Activated T-cell treated with anti-CD3 and anti-CD28 coated beads for 4 hours (primary cell): ENCODE measurements at regions not wholly inside any gene's neighbourhood (a gene's known extent, or its start where the extent isn't known, plus 50 kb on each side); places are given as distances from the start of the nearest gene placed in this dataset.
"Not testable (repeated sequence)": the region's sequence is repeated elsewhere in the genome, so short reads cannot be mapped to it uniquely, and the experiment has no call there.

Source experiments
- DNase-seq: peaks from one replicate; pipeline ENCODE4 v3.0.0-alpha.2; 2020

DNA sequence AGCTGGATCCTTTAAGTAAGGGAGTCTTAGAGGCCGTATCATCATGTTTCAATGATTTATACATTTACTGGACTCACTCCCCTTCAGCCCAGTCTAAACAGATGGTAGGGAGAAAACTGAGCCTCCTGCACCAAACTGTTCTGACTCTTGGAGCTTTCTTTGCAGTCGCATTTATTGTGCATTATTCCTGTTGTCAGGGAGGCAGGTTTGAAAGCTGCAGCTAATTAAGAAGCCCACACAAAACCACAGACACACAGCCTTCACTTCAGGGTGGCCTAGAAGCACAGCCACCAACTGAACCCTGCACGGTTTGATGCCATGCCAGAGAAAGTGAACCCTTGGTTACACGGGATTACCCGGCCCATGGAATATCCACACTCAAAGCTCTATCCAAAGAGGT, 911.0 kb downstream of the UQCRFS1 start:
- DNase-seq, result no peak

DNA sequence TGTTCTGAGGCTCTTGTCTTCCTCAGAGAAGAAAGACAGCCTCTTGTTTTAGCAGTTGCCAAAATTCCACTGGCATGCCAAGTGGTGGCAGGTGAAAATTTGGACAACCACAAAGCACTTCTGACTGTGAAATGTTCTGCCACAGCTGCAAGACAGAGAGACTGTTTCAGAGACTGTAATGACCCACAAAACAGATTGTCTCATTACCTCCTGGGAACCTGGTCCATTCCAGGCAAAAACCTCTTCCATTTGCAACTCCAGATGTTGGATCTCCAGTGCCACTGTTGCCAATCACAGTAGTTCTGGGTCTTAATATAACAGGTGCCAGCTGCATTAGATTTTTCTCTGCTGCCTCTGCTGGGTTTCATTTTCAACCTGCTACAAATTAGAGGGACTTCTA, 911.5 kb downstream of the UQCRFS1 start:
- DNase-seq, result no peak

DNA sequence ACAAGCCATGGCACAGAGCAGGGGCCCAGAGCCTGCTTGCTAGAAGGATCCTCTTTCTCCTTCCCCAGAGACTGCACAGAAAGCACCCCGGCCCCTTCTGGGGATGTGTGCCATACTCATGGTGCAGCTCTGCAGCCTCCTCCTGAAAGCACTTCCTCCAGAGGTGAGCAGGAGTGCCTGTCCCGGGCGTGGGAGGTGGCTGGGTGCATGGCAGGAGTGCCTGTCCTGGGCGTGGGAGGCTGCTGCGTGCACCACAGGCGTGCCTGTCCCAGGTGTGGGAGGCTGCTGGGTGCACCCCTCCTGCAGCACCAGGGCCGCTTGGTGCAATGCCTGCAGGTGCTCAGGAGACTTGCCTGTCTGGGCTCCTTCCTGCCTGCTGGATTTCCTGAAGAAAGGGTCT, 913.3 kb downstream of the UQCRFS1 start:
- no peak for DNase-seq

- no peak for DNase-seq
Observed at GRCh38 chr19:28297586-28298157, 915.3 kb downstream of the UQCRFS1 start.

DNA sequence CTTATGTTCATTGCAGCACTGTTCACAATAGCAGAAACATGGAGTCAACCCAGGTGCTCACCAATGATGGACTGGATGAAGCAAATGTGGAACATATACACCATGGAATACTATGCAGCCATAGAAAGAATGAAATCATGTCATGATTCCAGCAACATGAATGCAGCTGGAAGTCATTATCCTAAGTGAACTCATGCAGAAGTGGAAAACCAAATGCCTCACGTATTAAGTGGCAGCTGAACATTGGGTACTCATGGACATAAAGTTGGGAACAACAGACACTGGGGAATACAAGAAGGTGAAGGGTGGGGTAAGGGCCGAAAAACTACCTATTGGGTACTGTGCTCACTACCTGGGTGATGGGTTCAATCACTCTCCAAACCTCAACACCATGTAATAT, 915.9 kb downstream of the UQCRFS1 start:
- no peak for DNase-seq

- no peak for DNase-seq
Observed at GRCh38 chr19:28296506-28296905, 916.4 kb downstream of the UQCRFS1 start.

DNA sequence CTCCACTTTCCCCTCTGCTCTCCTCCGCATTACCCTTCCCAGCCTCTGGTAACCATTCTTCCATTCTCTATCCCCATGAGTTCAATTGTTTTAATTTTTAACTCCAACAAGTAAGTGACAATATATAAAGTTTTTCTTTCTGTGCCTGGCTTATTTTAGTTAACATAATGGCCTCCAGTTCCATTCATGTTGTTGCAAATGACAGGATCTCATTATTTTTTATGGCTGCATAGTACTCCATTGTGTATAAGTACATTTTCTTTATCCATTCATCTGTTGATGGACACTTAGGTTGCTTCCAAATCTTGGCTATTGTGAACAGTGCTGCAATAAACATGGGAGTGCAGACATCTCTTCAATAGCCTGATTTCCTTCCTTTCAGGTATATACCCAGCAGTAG, 918.0 kb downstream of the UQCRFS1 start:
- DNase-seq, result not testable (repeated sequence)

DNA sequence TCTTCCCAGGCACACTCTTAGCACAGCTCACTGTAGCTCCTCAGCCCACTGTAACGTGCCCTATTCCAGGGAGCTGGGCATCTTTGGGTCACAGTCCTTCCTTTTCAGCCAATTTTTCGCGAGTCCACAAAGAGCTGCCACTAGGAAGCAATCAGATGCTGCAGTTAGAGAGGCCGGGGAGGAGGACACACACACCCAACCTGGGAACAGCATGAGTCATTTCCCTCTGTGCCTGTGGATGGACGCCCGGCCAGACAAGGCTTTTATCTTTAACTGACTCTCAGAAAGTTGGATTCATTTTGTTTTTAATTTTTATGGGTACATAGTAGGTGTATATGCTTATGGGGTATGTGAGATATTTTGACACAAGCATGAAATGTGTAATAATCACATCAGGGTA, 918.6 kb downstream of the UQCRFS1 start:
- DNase-seq, result no peak

GRCh38 chr19:28293685-28294084, 919.3 kb downstream of the UQCRFS1 start:
- no peak for DNase-seq

DNA sequence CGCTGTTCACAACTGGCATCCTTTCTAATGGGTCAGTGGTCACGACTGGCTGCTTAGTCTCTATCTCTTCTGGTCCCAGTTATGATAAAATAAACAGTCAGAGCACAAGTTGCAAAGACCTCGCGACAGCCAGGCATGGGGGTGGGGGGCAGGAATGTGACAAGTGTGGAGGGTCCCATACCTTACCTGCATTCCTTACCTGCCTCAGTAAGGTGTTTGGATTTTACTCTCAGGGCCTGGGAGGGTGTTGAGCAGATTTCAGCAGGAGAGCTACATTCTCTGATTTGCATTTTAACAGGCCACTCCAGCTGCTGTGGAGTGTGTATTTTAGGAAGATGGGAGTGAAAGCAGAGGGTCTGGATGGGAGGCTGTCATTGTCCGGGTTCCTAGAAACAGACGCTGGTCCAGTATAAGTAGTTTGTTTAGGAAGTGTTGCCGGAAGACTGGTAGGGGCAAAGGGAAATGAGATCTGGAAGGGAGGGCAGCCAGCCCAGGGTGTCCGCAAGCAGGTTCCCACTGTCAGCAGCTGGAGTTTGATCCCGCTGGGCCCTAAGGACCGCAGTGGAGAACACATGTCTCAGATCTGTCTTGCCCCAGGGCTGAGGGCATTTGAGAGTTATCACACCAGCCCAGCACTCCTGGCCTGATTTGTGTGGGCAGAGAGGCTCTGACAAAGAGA, 920.0 kb downstream of the UQCRFS1 start:
- no peak for DNase-seq

- DNase-seq, result no peak
Observed at GRCh38 chr19:28291874-28292273, 921.1 kb downstream of the UQCRFS1 start.

DNA sequence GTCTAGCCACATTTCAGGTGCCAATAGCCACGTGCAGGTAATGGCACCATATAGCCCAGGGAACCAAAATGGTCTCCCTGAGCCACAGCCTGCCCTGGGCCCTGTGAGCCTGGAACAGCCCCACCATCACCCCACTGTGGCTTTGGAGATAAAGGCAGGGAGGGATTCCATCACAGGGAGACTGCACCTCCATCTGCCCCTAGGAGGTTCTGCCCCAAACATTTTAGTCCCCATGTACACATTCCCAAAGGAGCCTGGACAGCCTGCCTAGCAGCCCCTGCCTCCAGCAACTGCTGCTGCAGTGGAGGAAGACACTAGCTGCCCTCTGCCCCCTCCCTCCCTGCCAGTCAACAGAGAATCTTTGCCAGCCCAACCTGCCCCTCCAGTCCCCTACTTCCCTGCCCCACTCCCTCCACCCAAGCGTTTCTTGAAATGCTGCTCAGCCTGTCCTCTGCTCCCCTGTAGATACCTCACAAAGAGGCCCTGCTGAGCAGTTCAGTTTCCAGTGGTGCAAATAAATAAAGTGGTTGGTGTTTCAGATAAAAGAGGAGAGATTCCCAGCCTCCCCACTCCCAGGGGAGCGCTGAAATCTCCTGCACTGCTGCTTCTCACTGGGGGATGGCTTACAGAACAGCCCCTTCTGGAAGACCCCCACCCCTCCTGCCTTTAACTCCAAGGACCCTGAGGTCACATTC, 921.8 kb downstream of the UQCRFS1 start:
- DNase-seq, result no peak

- DNase-seq, result no peak
Observed at GRCh38 chr19:28289295-28290063, 923.5 kb downstream of the UQCRFS1 start.

- no peak for DNase-seq
Observed at GRCh38 chr19:28288572-28289264, 924.2 kb downstream of the UQCRFS1 start.

- no peak for DNase-seq
Observed at GRCh38 chr19:28285917-28286316, 927.0 kb downstream of the UQCRFS1 start.

GRCh38 chr19:28285078-28285477, 927.9 kb downstream of the UQCRFS1 start:
- no peak for DNase-seq

DNA sequence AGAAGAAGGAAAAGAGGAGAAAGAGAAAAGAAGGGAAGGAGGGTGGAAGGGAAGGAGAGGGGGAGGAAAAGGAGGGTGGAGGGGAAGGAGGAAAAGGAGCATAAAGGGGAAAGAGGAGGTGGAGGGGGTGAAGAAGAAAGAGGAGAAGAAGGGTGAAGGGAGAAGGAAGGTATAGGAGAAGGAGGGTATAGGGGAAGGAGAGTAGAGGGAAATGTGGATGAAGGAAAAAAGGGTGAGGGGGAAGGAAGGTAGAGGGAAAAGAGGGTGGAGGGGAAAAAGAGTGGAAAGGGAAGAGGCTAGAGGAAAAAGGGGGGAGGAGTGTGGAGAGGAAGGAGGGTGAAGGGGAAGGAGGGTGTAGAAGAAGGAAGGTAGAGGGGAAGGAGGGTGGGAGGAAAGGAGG, 928.6 kb downstream of the UQCRFS1 start:
- DNase-seq, result no peak

DNA sequence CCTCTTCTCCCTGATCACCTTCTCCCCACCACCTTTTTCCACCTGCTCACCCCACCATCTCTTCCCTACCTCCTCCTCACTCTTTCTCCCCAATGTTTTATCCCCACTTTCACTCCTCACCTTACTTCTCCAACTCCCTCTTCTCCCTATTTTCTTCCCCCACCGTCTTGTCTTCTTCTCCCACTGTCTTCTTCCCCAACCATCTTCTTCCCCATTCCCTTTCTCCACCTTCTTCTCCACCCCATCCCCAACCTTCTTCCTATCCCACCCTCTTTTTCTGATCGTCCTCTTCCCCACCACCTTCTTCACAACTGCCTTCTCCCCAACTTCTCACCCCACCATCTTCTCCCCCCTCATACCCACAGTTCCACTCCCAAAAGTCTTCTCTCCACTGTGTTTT, 929.4 kb downstream of the UQCRFS1 start:
- DNase-seq, result no peak

DNA sequence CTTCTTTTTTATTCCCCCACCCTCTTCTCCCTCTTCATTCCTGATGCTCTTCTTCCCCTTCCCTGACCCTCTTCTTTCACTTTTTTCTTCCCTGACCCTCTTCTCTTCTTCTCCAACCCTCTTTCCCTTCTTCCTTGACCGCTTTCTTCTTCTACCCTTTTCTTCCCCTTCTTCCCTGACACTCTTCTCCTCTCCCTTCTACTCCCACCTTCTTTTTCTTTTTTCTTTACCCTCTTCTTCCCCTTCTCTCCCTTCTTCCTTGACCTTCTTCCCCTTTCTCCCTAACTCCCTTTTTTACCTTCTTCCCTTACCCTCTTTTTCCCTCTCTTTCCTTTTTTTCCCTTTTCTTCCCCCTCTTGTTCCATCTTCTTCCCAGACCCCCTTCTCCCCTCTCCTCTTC, 931.3 kb downstream of the UQCRFS1 start:
- no peak for DNase-seq

- DNase-seq, result no peak
Observed at GRCh38 chr19:28264556-28264955, 948.4 kb downstream of the UQCRFS1 start.

GRCh38 chr19:28258829-28259228, 954.1 kb downstream of the UQCRFS1 start:
- DNase-seq, result no peak

GRCh38 chr19:28257396-28257795, 955.6 kb downstream of the UQCRFS1 start:
- no peak for DNase-seq

DNA sequence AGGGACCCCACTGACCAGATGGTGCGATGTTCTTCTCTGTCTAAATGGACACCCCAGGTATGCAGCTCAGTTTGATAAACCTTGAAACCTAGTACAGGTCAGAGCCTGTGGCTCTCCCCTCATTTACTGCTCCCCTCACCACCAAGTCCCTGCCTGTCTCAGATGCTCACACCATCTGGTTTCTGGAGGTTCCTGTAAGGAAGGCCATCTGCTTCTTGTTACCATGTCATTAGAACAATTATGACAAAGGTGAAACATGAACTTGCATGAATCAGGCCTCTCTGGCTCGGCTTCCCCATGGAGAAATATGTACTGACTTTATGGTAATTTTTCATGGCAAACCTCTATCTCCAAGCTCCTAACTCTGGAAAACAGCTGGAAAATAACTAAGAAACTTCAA, 965.7 kb downstream of the UQCRFS1 start:
- DNase-seq, result no peak
